Myocyte (in vitro differentiated cells): ENCODE measurements at regions not wholly inside any gene's neighbourhood (a gene's known extent, or its start where the extent isn't known, plus 50 kb on each side); places are given as distances from the start of the nearest gene placed in this dataset. TPM values are rescaled to one million over a fixed set of nuclear protein-coding genes. Genes with fewer than 3 reads are reported as not detected.
A peak's percentile ranks its signal among the peaks of the same experiment; 100 is the strongest.

Experiments
- DNase-seq: peaks from one replicate; pipeline ENCODE4 v3.0.0-alpha.2; 2012; ENCODE audit warnings: low read depth
- microRNA-seq: library from miRNA; unstranded; fragments of <30 nt; microRNA quantifications from one replicate; pipeline ENCODE4, GENCODE V29; 2016

GRCh38 chr9:106795031-106795430, 67.9 kb upstream of the ZNF462 start:
- DNase-seq: no peak

- no peak for DNase-seq
These were observed 66.2 kb upstream of the ZNF462 start for GRCh38 chr9:106796771-106797170.

- DNase-seq: no peak
These were observed 65.7 kb upstream of the ZNF462 start for GRCh38 chr9:106797299-106797698.

GRCh38 chr9:106798016-106798799, 64.8 kb upstream of the ZNF462 start:
- no peak for DNase-seq

GRCh38 chr9:106799152-106799551, 63.8 kb upstream of the ZNF462 start:
- peak; percentile 72 for DNase-seq

- DNase-seq: no peak
These were observed 62.2 kb upstream of the ZNF462 start for GRCh38 chr9:106800701-106801270.

- DNase-seq: no peak
These were observed 61.1 kb upstream of the ZNF462 start for GRCh38 chr9:106801816-106802215.

Small RNAs in the stretch of these regions (microRNA-seq; reads per million reads assigned to microRNA genes)
- not detected for gene MIR8081
